Tibial nerve (tissue), 4 donors: ENCODE measurements at regions not wholly inside any gene's neighbourhood (a gene's known extent, or its start where the extent isn't known, plus 50 kb on each side); places are given as distances from the start of the nearest gene placed in this dataset.

Experiments
- DNase-seq, 2 donors: peaks; one replicate each; pipeline ENCODE4 v3.0.0-alpha.2; 2019; ENCODE audit warnings: low spot score in 2 of 2
- H3K27ac ChIP-seq, 4 donors: fragments of 200-600 bp; sonication (generic) in 3 of 4; one replicate each; pipeline ENCODE4 v1.5.1; 2017 to 2019; ENCODE audit warnings: mild to moderate bottlenecking in 1 of 4
- H3K27me3 ChIP-seq, 2 donors: fragments of 200-600 bp; sonication (generic) in 1 of 2; one replicate each; pipeline versions ENCODE4 v1.5.1 to v1.6.0; 2017 to 2019
- H3K36me3 ChIP-seq, 3 donors: fragments of 200-600 bp; sonication (generic); one replicate each; pipeline ENCODE4 v1.5.1; 2018 to 2019
- H3K4me1 ChIP-seq, 4 donors: fragments of 200-600 bp; sonication (generic) in 3 of 4; one replicate each; pipeline ENCODE4 v1.5.1; 2017 to 2019
- H3K4me3 ChIP-seq, 4 donors: fragments of 200-600 bp; sonication (generic) in 3 of 4; one replicate each; pipeline ENCODE4 v1.5.1; 2017 to 2019; ENCODE audit warnings: mild to moderate bottlenecking in 1 of 4, moderate library complexity in 1 of 4
- H3K9me3 ChIP-seq, 4 donors: fragments of 200-600 bp; sonication (generic) in 3 of 4; one replicate each; pipeline ENCODE4 v1.5.1; 2017 to 2019
- CTCF ChIP-seq, 5 experiments: fragments of 200-600 bp in 3 of 5; fragments of 450-650 bp in 2 of 5; sonication (generic) in 3 of 5; IDR thresholded peaks; one replicate each; pipeline ENCODE4 v1.5.1; 2016 to 2019; ENCODE audit warnings: antibody characterized with exemption in 5 of 5, mild to moderate bottlenecking in 3 of 5, moderate library complexity in 2 of 5
- EP300 ChIP-seq, 2 donors: sonication (generic); formaldehyde crosslinking; IDR thresholded peaks; one replicate each; pipeline ENCODE4 v1.6.1; 2017; ENCODE audit warnings: antibody characterized with exemption in 2 of 2, mild to moderate bottlenecking in 1 of 2
- POLR2A ChIP-seq, 2 donors: fragments of 450-650 bp; IDR thresholded peaks; one replicate each; pipeline ENCODE4 v1.6.1; 2017; ENCODE audit warnings: antibody characterized with exemption in 2 of 2, mild to moderate bottlenecking in 2 of 2, moderate library complexity in 2 of 2
- WGBS, 2 donors: methylation state at CpG; one replicate each; pipeline ENCODE4 v1.1.5; 2018; 5-methylcytosine and 5-hydroxymethylcytosine counted together

DNA sequence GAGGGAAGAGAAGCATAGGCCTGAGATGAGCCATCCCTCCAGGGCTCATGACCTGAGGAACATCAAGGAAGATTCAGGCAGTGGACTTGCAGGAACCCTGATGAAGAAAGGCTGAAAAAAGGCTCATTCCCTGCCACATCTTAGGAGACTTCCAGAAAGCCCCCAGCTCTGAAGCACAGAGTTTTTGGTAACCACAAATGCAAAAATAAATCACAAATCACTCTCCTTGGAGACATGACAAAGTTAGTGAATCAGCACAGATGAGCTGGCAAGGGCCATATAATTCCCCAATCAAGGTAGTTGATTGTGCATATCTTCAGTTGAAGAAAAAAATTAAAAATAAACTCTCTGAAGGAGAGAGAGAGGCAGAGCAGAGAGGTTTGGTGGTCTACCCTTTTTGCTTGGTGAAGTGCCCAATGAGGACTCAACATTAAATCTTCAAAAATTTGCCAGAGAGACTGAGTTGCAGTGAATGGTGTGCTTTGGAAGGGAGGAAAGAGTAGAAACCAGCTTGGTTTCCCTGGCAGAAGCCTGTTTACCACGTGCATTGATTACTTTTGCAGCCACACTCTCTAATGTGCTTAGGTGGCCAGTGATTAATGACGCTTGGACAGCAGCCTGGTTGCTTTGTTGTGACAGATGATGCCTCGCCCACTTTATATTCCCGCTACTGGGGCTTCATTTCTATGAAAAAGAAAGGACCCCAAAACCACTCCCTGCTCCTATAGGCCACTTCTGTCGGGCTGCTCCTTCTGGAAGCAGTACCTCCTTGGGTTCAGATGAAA is 257.4 kb upstream of the SLC14A2 start:
- no peak for DNase-seq
- no peaks in the 10 kb centered on the region for H3K27me3 ChIP-seq
- no peak overlapping the region for H3K4me3 ChIP-seq
- no peaks in the 10 kb centered on the region for H3K9me3 ChIP-seq
- H3K4me1 ChIP-seq: peaks cover 0 to 3% (median 0%) of the 10 kb centered on the region in 4 donors
- no peaks in the 10 kb centered on the region for H3K36me3 ChIP-seq
- no peak overlapping the region for H3K27ac ChIP-seq
- TF ChIP-seq EP300 (IDR thresholded peaks at IDR 0.05) (no peak), CTCF (IDR thresholded peaks at IDR 0.05) (no peak), POLR2A (IDR thresholded peaks at IDR 0.05) (no peak)
- WGBS, 2 donors: 79% methylated on average over 5 of the region's 5 CpGs

DNA sequence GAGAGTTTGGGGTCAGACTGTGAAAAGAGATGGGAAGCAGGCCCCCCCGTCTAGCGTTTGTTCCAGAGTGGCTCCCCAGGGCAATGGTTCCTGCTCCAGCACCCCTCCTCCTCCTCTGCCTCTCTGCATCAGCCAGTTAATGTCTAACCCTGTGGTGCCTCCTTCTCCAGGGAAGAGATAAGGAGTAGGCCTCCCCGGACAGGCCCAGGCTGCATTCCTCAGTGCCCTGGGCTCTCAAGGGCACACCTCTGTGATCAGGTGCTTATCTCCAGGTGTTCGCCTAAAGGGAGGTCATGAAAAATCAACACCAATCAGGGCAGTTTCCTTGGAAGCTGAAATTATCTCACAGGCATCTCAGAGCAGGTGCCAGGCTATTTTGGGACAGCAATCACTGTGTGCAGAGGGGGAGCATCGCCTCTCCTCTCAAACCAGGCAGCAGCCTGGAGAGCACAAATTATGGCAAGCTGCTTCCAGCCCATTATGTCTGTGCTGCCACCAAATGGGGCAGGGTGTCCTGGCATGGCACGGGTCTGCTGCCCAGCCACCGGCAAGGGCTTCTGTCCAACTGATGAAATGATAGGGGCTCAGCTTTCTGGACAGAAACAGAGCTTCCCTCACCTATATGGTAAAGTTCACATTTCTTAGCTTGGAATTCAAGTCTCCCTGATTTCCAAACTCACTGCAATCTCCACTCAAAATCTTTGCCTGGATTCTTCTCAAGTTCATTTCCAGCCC is 255.8 kb upstream of the SLC14A2 start:
- Histone ChIP-seq H3K9me3 (no peaks in the 10 kb centered on the region), H3K27me3 (no peaks in the 10 kb centered on the region), H3K4me1 (peaks cover 0 to 3% (median 0%) of the 10 kb centered on the region in 4 donors), H3K4me3 (no peak overlapping the region), H3K27ac (no peak overlapping the region), H3K36me3 (no peaks in the 10 kb centered on the region)
- no peak for DNase-seq
- 72 to 82% methylated on average over 5 to 7 of the region's 7 CpGs for WGBS, 2 donors
- no peak for TF ChIP-seq CTCF (IDR thresholded peaks at IDR 0.05)
- TF ChIP-seq POLR2A (IDR thresholded peaks at IDR 0.05): no peak
- TF ChIP-seq EP300 (IDR thresholded peaks at IDR 0.05): no peak

DNA sequence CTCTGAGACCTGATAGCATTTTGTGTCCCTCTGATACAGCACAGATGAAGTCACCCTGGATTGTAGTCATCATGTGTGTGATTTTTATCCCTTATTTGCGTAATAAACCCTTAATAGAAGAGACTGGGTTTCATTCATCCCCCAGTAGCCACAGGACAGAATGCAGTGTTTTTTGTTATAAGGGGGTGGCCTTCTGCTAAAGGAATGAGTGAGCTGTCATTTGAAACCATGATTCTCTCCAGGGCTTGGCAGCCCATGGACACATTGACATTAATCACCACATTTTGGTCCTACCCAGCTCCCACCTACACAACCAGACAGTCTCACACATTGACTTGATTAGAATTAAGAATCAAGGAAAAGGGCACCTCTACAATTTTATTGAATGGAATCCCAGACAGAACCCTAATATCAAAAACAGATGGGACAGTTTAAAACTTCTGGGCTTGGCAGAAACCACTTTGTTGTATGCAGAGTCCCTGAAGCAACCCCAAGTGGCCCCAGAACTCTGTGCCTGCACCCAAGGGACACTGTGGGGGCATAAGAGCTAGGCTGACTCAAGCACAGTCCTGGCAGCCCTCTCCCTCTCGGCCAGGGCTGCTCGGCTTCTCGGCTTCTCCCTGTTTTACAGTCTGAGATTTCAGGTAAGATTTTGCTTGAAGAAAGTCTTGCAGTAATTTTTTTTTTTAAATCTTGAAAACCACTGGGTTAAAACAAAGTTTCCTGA is 254.0 kb upstream of the SLC14A2 start:
- no peaks in the 10 kb centered on the region for H3K36me3 ChIP-seq
- 71 to 72% methylated on average over 4 of the region's 4 CpGs for WGBS, 2 donors

DNA sequence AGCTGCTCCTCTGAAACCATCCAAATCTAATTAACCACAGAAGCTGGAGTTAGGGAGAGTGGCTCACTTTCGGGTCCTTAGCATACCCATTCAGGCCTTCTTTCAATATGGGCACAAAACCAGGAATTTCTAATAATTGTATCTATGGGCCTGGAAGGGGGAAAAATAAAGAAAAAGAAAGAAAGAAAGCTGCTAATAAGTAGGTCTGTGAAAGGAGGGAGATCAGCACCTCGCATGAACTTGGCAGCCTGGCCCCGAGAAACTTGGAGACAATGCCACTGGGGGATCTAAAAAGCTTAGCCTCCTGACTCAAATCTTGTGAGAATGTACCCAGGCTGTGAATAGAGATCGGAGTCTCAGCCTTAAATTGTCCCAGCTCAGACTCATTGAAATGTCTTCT is 252.1 kb upstream of the SLC14A2 start:
- TF ChIP-seq CTCF (IDR thresholded peaks at IDR 0.05) (no peak), EP300 (IDR thresholded peaks at IDR 0.05) (no peak), POLR2A (IDR thresholded peaks at IDR 0.05) (no peak)
- WGBS, 2 donors: 78 to 79% methylated on average over 4 of the region's 4 CpGs

More for the DNA sequence above, 254.0 kb upstream of the SLC14A2 start:
- Histone ChIP-seq H3K4me1 (peaks cover 0 to 6% (median 0%) of the 10 kb centered on the region in 4 donors), H3K27ac (no peak overlapping the region), H3K9me3 (no peaks in the 10 kb centered on the region), H3K4me3 (no peak overlapping the region), H3K27me3 (no peaks in the 10 kb centered on the region)
- TF ChIP-seq POLR2A (IDR thresholded peaks at IDR 0.05): no peak
- TF ChIP-seq CTCF (IDR thresholded peaks at IDR 0.05): no peak
- no peak for TF ChIP-seq EP300 (IDR thresholded peaks at IDR 0.05)
- no peak for DNase-seq

More for the DNA sequence above, 252.1 kb upstream of the SLC14A2 start:
- DNase-seq: no peak
- Histone ChIP-seq H3K9me3 (no peaks in the 10 kb centered on the region), H3K4me3 (no peak overlapping the region), H3K36me3 (no peaks in the 10 kb centered on the region), H3K27ac (no peak overlapping the region), H3K4me1 (peaks cover 0 to 7% (median 0%) of the 10 kb centered on the region in 4 donors), H3K27me3 (no peaks in the 10 kb centered on the region)
